ENCODE measurements at regions not wholly inside any gene's neighbourhood (a gene's known extent, or its start where the extent isn't known, plus 50 kb on each side); places are given as distances from the start of the nearest gene placed in this dataset.

- Histone ChIP-seq H3K4me1 (ENCODE audit: control insufficient read depth, low read length) (no peaks in the 10 kb centered on the region), H3K79me2 (ENCODE audit: control insufficient read depth, low read length) (no peaks in the 10 kb centered on the region), H3K4me3 (ENCODE audit: low read length) (no peak overlapping the region), H3K9me2 (replicated peaks; ENCODE audit: control insufficient read depth, low read length) (no peaks in the 10 kb centered on the region), H3K36me3 (ENCODE audit: control insufficient read depth, low read length) (no peaks in the 10 kb centered on the region), H4K20me1 (ENCODE audit: control insufficient read depth, insufficient read depth, low read depth, low read length) (no peaks in the 10 kb centered on the region), H3F3A (ENCODE audit: control insufficient read depth, insufficient read depth) (no peaks in the 10 kb centered on the region), H3K9me3 (ENCODE audit: control insufficient read depth, insufficient read depth, low read length) (no peaks in the 10 kb centered on the region), H3K27me3 (ENCODE audit: control insufficient read depth, low read length) (peaks cover 13% of the 10 kb centered on the region), H3K27ac (ENCODE audit: low read depth, low read length) (no peak overlapping the region), H3K4me2 (ENCODE audit: low read length) (no peak overlapping the region)
- TF ChIP-seq CTCF (IDR thresholded peaks at IDR 0.05; ENCODE audit: low read depth, low read length, poor library complexity, severe bottlenecking) (no peak), EZH2phosphoT487 (IDR thresholded peaks at IDR 0.05; ENCODE audit: borderline replicate concordance, low read length) (no peak)
Observed at GRCh38 chr3:182737825-182738224, 55.5 kb upstream of the ATP11B start.

GRCh38 chr3:182738583-182739411, 54.5 kb upstream of the ATP11B start:
- H3K27me3 ChIP-seq (ENCODE audit: control insufficient read depth, low read length), result peaks cover 13% of the 10 kb centered on the region
- no peaks in the 10 kb centered on the region for H4K20me1 ChIP-seq (ENCODE audit: control insufficient read depth, insufficient read depth, low read depth, low read length)
- no peak for TF ChIP-seq EZH2phosphoT487 (IDR thresholded peaks at IDR 0.05; ENCODE audit: borderline replicate concordance, low read length)
- no peak for TF ChIP-seq CTCF (IDR thresholded peaks at IDR 0.05; ENCODE audit: low read depth, low read length, poor library complexity, severe bottlenecking)
- no peak overlapping the region for H3K4me2 ChIP-seq (ENCODE audit: low read length)
- no peaks in the 10 kb centered on the region for H3K4me1 ChIP-seq (ENCODE audit: control insufficient read depth, low read length)
- H3K36me3 ChIP-seq (ENCODE audit: control insufficient read depth, low read length), result no peaks in the 10 kb centered on the region
- no peaks in the 10 kb centered on the region for H3K9me3 ChIP-seq (ENCODE audit: control insufficient read depth, insufficient read depth, low read length)
- no peak overlapping the region for H3K27ac ChIP-seq (ENCODE audit: low read depth, low read length)
- no peaks in the 10 kb centered on the region for H3K79me2 ChIP-seq (ENCODE audit: control insufficient read depth, low read length)
- H3F3A ChIP-seq (ENCODE audit: control insufficient read depth, insufficient read depth), result no peaks in the 10 kb centered on the region
- no peaks in the 10 kb centered on the region for H3K9me2 ChIP-seq (replicated peaks; ENCODE audit: control insufficient read depth, low read length)
- H3K4me3 ChIP-seq (ENCODE audit: low read length), result no peak overlapping the region

GRCh38 chr3:182739619-182740018, 53.7 kb upstream of the ATP11B start:
- H3K27ac ChIP-seq (ENCODE audit: low read depth, low read length), result no peak overlapping the region
- no peaks in the 10 kb centered on the region for H3K4me1 ChIP-seq (ENCODE audit: control insufficient read depth, low read length)
- TF ChIP-seq CTCF (IDR thresholded peaks at IDR 0.05; ENCODE audit: low read depth, low read length, poor library complexity, severe bottlenecking) (no peak), EZH2phosphoT487 (IDR thresholded peaks at IDR 0.05; ENCODE audit: borderline replicate concordance, low read length) (no peak)
- no peaks in the 10 kb centered on the region for H3K9me3 ChIP-seq (ENCODE audit: control insufficient read depth, insufficient read depth, low read length)
- H3F3A ChIP-seq (ENCODE audit: control insufficient read depth, insufficient read depth), result no peaks in the 10 kb centered on the region
- H3K27me3 ChIP-seq (ENCODE audit: control insufficient read depth, low read length), result peaks cover 13% of the 10 kb centered on the region
- no peaks in the 10 kb centered on the region for H3K79me2 ChIP-seq (ENCODE audit: control insufficient read depth, low read length)
- H3K9me2 ChIP-seq (replicated peaks; ENCODE audit: control insufficient read depth, low read length), result no peaks in the 10 kb centered on the region
- no peak overlapping the region for H3K4me2 ChIP-seq (ENCODE audit: low read length)
- no peaks in the 10 kb centered on the region for H4K20me1 ChIP-seq (ENCODE audit: control insufficient read depth, insufficient read depth, low read depth, low read length)
- H3K4me3 ChIP-seq (ENCODE audit: low read length), result no peak overlapping the region
- no peaks in the 10 kb centered on the region for H3K36me3 ChIP-seq (ENCODE audit: control insufficient read depth, low read length)
